ENCODE measurements at regions not wholly inside any gene's neighbourhood (a gene's known extent, or its start where the extent isn't known, plus 50 kb on each side); places are given as distances from the start of the nearest gene placed in this dataset.
"Not testable (repeated sequence)": the region's sequence is repeated elsewhere in the genome, so short reads cannot be mapped to it uniquely, and the experiment has no call there.

DNA sequence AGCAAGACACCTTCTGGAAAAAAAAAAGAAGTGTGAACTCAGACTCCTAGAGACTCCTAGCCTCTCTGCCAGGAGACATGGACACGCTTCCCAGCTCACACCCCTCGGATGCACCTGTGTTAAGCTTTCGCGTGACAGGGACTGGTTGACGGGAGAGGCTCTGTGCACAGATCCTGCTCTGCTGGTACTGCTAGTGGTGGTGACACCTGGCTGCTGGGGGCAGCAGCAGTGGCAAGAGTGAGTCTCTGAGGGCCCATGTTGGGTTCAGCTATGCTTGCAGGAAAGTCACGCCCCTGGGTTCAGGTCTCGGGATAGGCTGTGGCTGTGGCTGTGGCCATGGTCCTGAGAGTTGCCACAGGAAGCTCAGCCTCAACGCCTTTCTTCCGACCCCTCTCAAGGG, 81.1 kb downstream of the XRCC2 start:
- no peak for ATAC-seq
- H3K27me3 Mint-ChIP-seq, result peaks cover 10% of the 10 kb centered on the region
- DNase-seq, result no peak
- no peak overlapping the region for H3K4me3 Mint-ChIP-seq
- no peak overlapping the region for H3K27ac Mint-ChIP-seq
- H3K36me3 Mint-ChIP-seq (ENCODE audit: low read depth), result no peaks in the 10 kb centered on the region
- H3K9me3 ChIP-seq (ENCODE audit: control insufficient read depth, low read length, poor library complexity, severe bottlenecking), result no peaks in the 10 kb centered on the region
- H3K4me1 Mint-ChIP-seq, result peaks cover 3% of the 10 kb centered on the region

GRCh38 chr7:152591976-152592375, 84.0 kb downstream of the XRCC2 start:
- DNase-seq (no peak), ATAC-seq (no peak)
- Mint-ChIP-seq H3K4me1 (no peaks in the 10 kb centered on the region), H3K4me3 (no peak overlapping the region), H3K36me3 (ENCODE audit: low read depth) (peaks cover 2% of the 10 kb centered on the region), H3K27me3 (no peaks in the 10 kb centered on the region), H3K27ac (no peak overlapping the region)
- no peaks in the 10 kb centered on the region for H3K9me3 ChIP-seq (ENCODE audit: control insufficient read depth, low read length, poor library complexity, severe bottlenecking)

GRCh38 chr7:152590481-152590880, 85.5 kb downstream of the XRCC2 start:
- H3K4me3 Mint-ChIP-seq, result no peak overlapping the region
- H3K27ac Mint-ChIP-seq, result no peak overlapping the region
- H3K4me1 Mint-ChIP-seq, result no peaks in the 10 kb centered on the region
- DNase-seq, result no peak
- no peaks in the 10 kb centered on the region for H3K9me3 ChIP-seq (ENCODE audit: control insufficient read depth, low read length, poor library complexity, severe bottlenecking)
- ATAC-seq, result no peak
- no peaks in the 10 kb centered on the region for H3K27me3 Mint-ChIP-seq
- peaks cover 2% of the 10 kb centered on the region for H3K36me3 Mint-ChIP-seq (ENCODE audit: low read depth)

GRCh38 chr7:152589821-152590220, 86.1 kb downstream of the XRCC2 start:
- H3K27ac Mint-ChIP-seq; ATAC-seq; H3K4me1 Mint-ChIP-seq; H3K4me3 Mint-ChIP-seq; H3K9me3 ChIP-seq (ENCODE audit: control insufficient read depth, low read length, poor library complexity, severe bottlenecking); H3K36me3 Mint-ChIP-seq (ENCODE audit: low read depth); H3K27me3 Mint-ChIP-seq; DNase-seq: not testable (repeated sequence)

GRCh38 chr7:152588350-152588749, 87.6 kb downstream of the XRCC2 start:
- H3K4me1 Mint-ChIP-seq, result no peaks in the 10 kb centered on the region
- ATAC-seq (no peak), DNase-seq (no peak)
- no peak overlapping the region for H3K27ac Mint-ChIP-seq
- no peaks in the 10 kb centered on the region for H3K27me3 Mint-ChIP-seq
- H3K4me3 Mint-ChIP-seq, result no peak overlapping the region
- peaks cover 2% of the 10 kb centered on the region for H3K36me3 Mint-ChIP-seq (ENCODE audit: low read depth)
- H3K9me3 ChIP-seq (ENCODE audit: control insufficient read depth, low read length, poor library complexity, severe bottlenecking), result no peaks in the 10 kb centered on the region

- no peaks in the 10 kb centered on the region for H3K27me3 Mint-ChIP-seq
- no peak overlapping the region for H3K4me3 Mint-ChIP-seq
- no peak for DNase-seq
- H3K9me3 ChIP-seq (ENCODE audit: control insufficient read depth, low read length, poor library complexity, severe bottlenecking), result no peaks in the 10 kb centered on the region
- peaks cover 2% of the 10 kb centered on the region for H3K36me3 Mint-ChIP-seq (ENCODE audit: low read depth)
- ATAC-seq, result no peak
- no peaks in the 10 kb centered on the region for H3K4me1 Mint-ChIP-seq
- H3K27ac Mint-ChIP-seq, result no peak overlapping the region
Observed at GRCh38 chr7:152587366-152587765, 88.6 kb downstream of the XRCC2 start.

- DNase-seq, result no peak
- Mint-ChIP-seq H3K27me3 (no peaks in the 10 kb centered on the region), H3K27ac (no peak overlapping the region), H3K4me3 (no peak overlapping the region), H3K4me1 (no peaks in the 10 kb centered on the region), H3K36me3 (ENCODE audit: low read depth) (no peaks in the 10 kb centered on the region)
- no peaks in the 10 kb centered on the region for H3K9me3 ChIP-seq (ENCODE audit: control insufficient read depth, low read length, poor library complexity, severe bottlenecking)
- no peak for ATAC-seq
Observed at GRCh38 chr7:152583006-152583405, 92.9 kb downstream of the XRCC2 start.

- no peak overlapping the region for H3K4me3 Mint-ChIP-seq
- peaks cover 5% of the 10 kb centered on the region for H3K27me3 Mint-ChIP-seq
- no peak for DNase-seq
- no peaks in the 10 kb centered on the region for H3K36me3 Mint-ChIP-seq (ENCODE audit: low read depth)
- no peak overlapping the region for H3K27ac Mint-ChIP-seq
- H3K4me1 Mint-ChIP-seq, result no peaks in the 10 kb centered on the region
- no peaks in the 10 kb centered on the region for H3K9me3 ChIP-seq (ENCODE audit: control insufficient read depth, low read length, poor library complexity, severe bottlenecking)
- no peak for ATAC-seq
Observed at GRCh38 chr7:152579070-152579469, 96.9 kb downstream of the XRCC2 start.

GRCh38 chr7:152577339-152577738, 98.6 kb downstream of the XRCC2 start:
- no peaks in the 10 kb centered on the region for H3K4me1 Mint-ChIP-seq

DNA sequence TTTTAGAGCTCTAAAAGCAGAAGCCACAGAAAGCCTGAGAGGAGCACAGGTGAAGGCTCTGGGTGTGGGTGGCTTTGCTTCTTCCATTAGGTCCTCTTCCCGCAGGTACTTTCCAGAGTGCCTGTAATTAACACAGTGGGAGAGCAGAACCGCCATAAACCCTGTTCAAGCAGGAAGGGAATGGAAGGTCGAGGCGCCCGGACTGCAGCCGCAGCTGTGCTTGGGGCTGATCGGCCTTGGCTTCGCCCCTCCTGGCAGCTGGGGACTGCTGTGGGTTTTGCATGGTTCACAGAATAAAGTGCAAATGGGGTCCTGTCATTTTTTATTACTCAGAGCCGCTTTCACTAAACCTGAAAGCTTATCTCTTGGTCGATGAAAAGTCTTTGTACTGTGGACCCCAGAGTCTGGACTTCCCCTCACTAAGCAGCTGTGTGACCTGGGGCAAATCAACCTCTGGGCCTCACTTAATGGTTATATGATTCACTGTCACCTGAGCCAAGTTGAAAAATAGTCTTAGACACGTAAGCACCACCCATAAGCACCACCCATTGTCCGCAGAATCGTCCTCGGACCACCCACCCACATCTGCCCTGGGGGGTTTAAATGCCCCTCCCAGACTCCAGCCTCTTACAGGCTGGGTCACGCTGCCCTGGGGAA, 100.9 kb downstream of the XRCC2 start:
- Mint-ChIP-seq H3K27ac (no peak overlapping the region), H3K4me3 (no peak overlapping the region), H3K27me3 (peaks cover 5% of the 10 kb centered on the region), H3K4me1 (no peaks in the 10 kb centered on the region), H3K36me3 (ENCODE audit: low read depth) (no peaks in the 10 kb centered on the region)
- ATAC-seq (no peak), DNase-seq (no peak)
- no peaks in the 10 kb centered on the region for H3K9me3 ChIP-seq (ENCODE audit: control insufficient read depth, low read length, poor library complexity, severe bottlenecking)

More at GRCh38 chr7:152577339-152577738, 98.6 kb downstream of the XRCC2 start:
- no peak for ATAC-seq
- Mint-ChIP-seq H3K4me3 (no peak overlapping the region), H3K27ac (no peak overlapping the region), H3K36me3 (ENCODE audit: low read depth) (no peaks in the 10 kb centered on the region), H3K27me3 (peaks cover 5% of the 10 kb centered on the region)
- no peaks in the 10 kb centered on the region for H3K9me3 ChIP-seq (ENCODE audit: control insufficient read depth, low read length, poor library complexity, severe bottlenecking)
- no peak for DNase-seq

GRCh38 chr7:152573186-152573585, 102.8 kb downstream of the XRCC2 start:
- H3K4me1 Mint-ChIP-seq; H3K36me3 Mint-ChIP-seq (ENCODE audit: low read depth); H3K4me3 Mint-ChIP-seq; DNase-seq; H3K27ac Mint-ChIP-seq; H3K9me3 ChIP-seq (ENCODE audit: control insufficient read depth, low read length, poor library complexity, severe bottlenecking); H3K27me3 Mint-ChIP-seq; ATAC-seq: not testable (repeated sequence)

DNA sequence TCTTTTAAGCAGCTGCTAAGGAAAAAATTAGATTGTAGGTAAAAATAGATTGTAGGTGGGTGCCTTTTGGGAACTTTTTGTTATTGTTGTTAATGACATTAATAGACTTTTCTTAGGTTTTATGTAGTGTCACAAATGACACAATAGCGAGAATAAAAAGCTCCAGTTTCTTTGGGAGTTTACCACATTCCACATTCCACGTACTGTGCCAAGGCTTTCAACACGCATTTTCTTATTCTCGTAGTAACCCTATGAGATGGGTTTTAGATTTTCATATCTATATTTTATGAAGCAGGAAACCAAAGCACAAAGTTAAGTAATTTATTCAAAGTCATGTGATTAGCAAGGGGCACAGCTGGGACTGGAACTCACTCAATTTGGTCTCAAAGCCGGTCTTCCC, 103.8 kb downstream of the XRCC2 start:
- peaks cover 5% of the 10 kb centered on the region for H3K27me3 Mint-ChIP-seq
- no peak overlapping the region for H3K27ac Mint-ChIP-seq

GRCh38 chr7:152571068-152571467, 104.9 kb downstream of the XRCC2 start:
- Mint-ChIP-seq H3K4me3 (no peak overlapping the region), H3K27me3 (peaks cover 9% of the 10 kb centered on the region), H3K4me1 (peaks cover 1% of the 10 kb centered on the region), H3K27ac (no peak overlapping the region), H3K36me3 (ENCODE audit: low read depth) (no peaks in the 10 kb centered on the region)
- DNase-seq, result no peak
- no peaks in the 10 kb centered on the region for H3K9me3 ChIP-seq (ENCODE audit: control insufficient read depth, low read length, poor library complexity, severe bottlenecking)
- ATAC-seq, result no peak

More for the DNA sequence above, 103.8 kb downstream of the XRCC2 start:
- no peaks in the 10 kb centered on the region for H3K9me3 ChIP-seq (ENCODE audit: control insufficient read depth, low read length, poor library complexity, severe bottlenecking)
- ATAC-seq, result no peak
- DNase-seq, result no peak
- no peaks in the 10 kb centered on the region for H3K4me1 Mint-ChIP-seq
- H3K36me3 Mint-ChIP-seq (ENCODE audit: low read depth), result no peaks in the 10 kb centered on the region
- no peak overlapping the region for H3K4me3 Mint-ChIP-seq

GRCh38 chr7:152568972-152569371, 107.0 kb downstream of the XRCC2 start:
- Mint-ChIP-seq H3K27me3 (peaks cover 15% of the 10 kb centered on the region), H3K27ac (no peak overlapping the region), H3K4me1 (peaks cover 8% of the 10 kb centered on the region), H3K4me3 (no peak overlapping the region), H3K36me3 (ENCODE audit: low read depth) (peaks cover 2% of the 10 kb centered on the region)
- ATAC-seq (no peak), DNase-seq (no peak)
- H3K9me3 ChIP-seq (ENCODE audit: control insufficient read depth, low read length, poor library complexity, severe bottlenecking), result no peaks in the 10 kb centered on the region

Measured in T-helper 17 cell (primary cell).